Nephron (organoid): ENCODE measurements at regions not wholly inside any gene's neighbourhood (a gene's known extent, or its start where the extent isn't known, plus 50 kb on each side); places are given as distances from the start of the nearest gene placed in this dataset.
A peak's percentile ranks its signal among the peaks of the same experiment; 100 is the strongest.
"Not testable (repeated sequence)": the region's sequence is repeated elsewhere in the genome, so short reads cannot be mapped to it uniquely, and the experiment has no call there.

ENCODE experiments used
- H3K27ac Mint-ChIP-seq, 3 experiments: 2 replicates each; pipeline ENCODE4 v1.8.0; 2020; ENCODE audit warnings: mixed read lengths in 3 of 3, mild to moderate bottlenecking in 2 of 3, moderate library complexity in 1 of 3
- H3K27me3 Mint-ChIP-seq: 2 replicates; pipeline ENCODE4 v1.8.0; 2021; ENCODE audit warnings: low read depth, mild to moderate bottlenecking, moderate library complexity, mixed read lengths
- H3K36me3 Mint-ChIP-seq: 2 replicates; pipeline ENCODE4 v1.8.0; 2020; ENCODE audit warnings: low read depth, mixed read lengths
- H3K4me1 Mint-ChIP-seq: 2 replicates; pipeline ENCODE4 v1.8.0; 2020; ENCODE audit warnings: mixed read lengths
- H3K4me3 Mint-ChIP-seq, 3 experiments: 2 replicates each; pipeline ENCODE4 v1.8.0; 2020; ENCODE audit warnings: mild to moderate bottlenecking in 3 of 3, mixed read lengths in 3 of 3, moderate library complexity in 2 of 3
- H3K9me3 Mint-ChIP-seq: 2 replicates; pipeline ENCODE4 v1.8.0; 2020; ENCODE audit warnings: mixed read lengths
- CTCF ChIP-seq, 3 experiments: fragments of 200-600 bp; sonication (generic); IDR thresholded peaks; one replicate each; pipeline ENCODE4 v1.5.0; 2021; ENCODE audit warnings: antibody characterized with exemption in 3 of 3; ENCODE audit not compliant: unreplicated experiment in 3 of 3

- no peaks in the 10 kb centered on the region for H3K36me3 Mint-ChIP-seq
- H3K9me3 Mint-ChIP-seq = no peaks in the 10 kb centered on the region
- peak overlapping the region; percentile 16 to 54 (median 37) for H3K27ac Mint-ChIP-seq
- peaks cover 6% of the 10 kb centered on the region for H3K4me1 Mint-ChIP-seq
- TF ChIP-seq CTCF (IDR thresholded peaks at IDR 0.05; ENCODE audit: unreplicated experiment in 3 of 3) = no peak
- H3K4me3 Mint-ChIP-seq = no peak overlapping the region
- H3K27me3 Mint-ChIP-seq = no peaks in the 10 kb centered on the region
Measured at GRCh38 chr9:19895006-19895405, 106.2 kb upstream of the SLC24A2 start.

DNA sequence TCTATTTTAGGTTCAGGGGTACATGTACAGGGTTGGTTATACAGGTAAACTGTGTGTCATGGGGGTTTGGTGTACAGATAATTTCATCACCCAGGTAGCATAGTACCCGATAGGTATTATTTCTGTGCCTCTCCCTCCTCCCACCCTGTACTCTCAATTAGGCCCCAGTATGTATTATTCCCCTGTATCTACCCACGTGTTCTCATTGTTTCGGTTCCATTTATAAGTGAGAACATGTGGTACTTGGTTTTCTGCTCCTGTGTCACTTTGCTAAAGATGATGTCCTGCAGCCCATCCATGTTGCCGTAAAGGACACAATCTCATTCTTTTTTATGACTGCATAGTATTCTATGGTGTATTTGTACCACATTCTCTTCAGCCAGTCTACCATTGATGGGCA is 96.8 kb upstream of the SLC24A2 start:
- H3K36me3 Mint-ChIP-seq = no peaks in the 10 kb centered on the region
- no peaks in the 10 kb centered on the region for H3K27me3 Mint-ChIP-seq
- H3K9me3 Mint-ChIP-seq = peaks cover 3% of the 10 kb centered on the region

DNA sequence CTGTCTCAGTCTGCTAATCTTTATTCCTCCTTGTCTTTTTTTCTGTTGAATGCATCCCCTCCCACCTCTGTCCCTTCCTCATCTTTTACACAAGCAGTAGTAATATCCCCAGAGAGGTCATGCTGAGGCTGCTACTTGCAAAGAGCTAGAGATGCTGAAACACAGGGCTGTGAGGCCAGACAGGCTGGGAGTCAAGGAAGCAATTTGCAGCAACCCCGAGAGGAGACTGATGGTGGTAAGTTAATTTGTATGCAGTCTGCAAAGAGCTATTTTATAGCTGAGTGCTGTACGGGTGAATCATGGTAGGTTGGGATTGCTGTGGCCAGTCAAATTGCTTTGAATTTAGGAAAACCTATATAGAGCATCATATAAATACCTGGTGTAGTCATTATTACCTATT is 90.2 kb upstream of the SLC24A2 start:
- Mint-ChIP-seq H3K36me3 (no peaks in the 10 kb centered on the region), H3K27me3 (no peaks in the 10 kb centered on the region), H3K4me1 (peaks cover 17% of the 10 kb centered on the region), H3K27ac (no peak overlapping the region), H3K9me3 (peaks cover 3% of the 10 kb centered on the region), H3K4me3 (no peak overlapping the region)
- no peak for TF ChIP-seq CTCF (IDR thresholded peaks at IDR 0.05; ENCODE audit: unreplicated experiment in 3 of 3)

More for the DNA sequence above, 96.8 kb upstream of the SLC24A2 start:
- no peaks in the 10 kb centered on the region for H3K4me1 Mint-ChIP-seq
- no peak overlapping the region for H3K4me3 Mint-ChIP-seq
- TF ChIP-seq CTCF (IDR thresholded peaks at IDR 0.05; ENCODE audit: unreplicated experiment in 3 of 3) = no peak
- H3K27ac Mint-ChIP-seq = no peak overlapping the region

- Mint-ChIP-seq H3K27ac (no peak overlapping the region), H3K4me3 (no peak overlapping the region), H3K36me3 (no peaks in the 10 kb centered on the region), H3K27me3 (no peaks in the 10 kb centered on the region), H3K4me1 (peaks cover 17% of the 10 kb centered on the region), H3K9me3 (peaks cover 5% of the 10 kb centered on the region)
- no peak for TF ChIP-seq CTCF (IDR thresholded peaks at IDR 0.05; ENCODE audit: unreplicated experiment in 3 of 3)
Measured at GRCh38 chr9:19876569-19877316, 87.9 kb upstream of the SLC24A2 start.

- Mint-ChIP-seq H3K27me3 (no peaks in the 10 kb centered on the region), H3K27ac (peak overlapping the region in 1 of 3 experiments; percentile 40), H3K4me1 (peaks cover 17% of the 10 kb centered on the region), H3K9me3 (peaks cover 10% of the 10 kb centered on the region), H3K36me3 (peaks cover 4% of the 10 kb centered on the region), H3K4me3 (no peak overlapping the region)
- TF ChIP-seq CTCF (IDR thresholded peaks at IDR 0.05; ENCODE audit: unreplicated experiment in 3 of 3) = no peak
Measured at GRCh38 chr9:19875291-19875920, 86.6 kb upstream of the SLC24A2 start.

DNA sequence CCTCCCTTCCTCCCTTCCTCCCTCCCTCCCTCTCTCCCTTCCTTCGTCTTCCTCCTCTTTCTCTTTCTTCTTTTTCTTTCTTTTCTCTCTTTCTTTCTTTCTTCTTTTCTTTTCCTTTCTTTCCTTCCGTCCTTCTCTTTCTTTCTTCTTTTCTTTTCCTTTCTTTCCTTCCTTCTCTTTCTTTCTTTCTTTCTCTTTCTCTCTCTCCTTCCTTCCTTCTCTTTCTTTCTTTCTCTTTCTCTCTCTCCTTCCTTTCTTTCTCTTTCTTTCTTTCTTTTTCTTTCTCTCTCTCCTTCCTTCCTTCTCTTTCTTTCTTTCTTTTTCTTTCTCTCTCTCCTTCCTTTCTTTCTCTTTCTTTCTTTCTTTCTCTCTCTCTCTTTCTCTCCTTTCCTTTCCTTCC is 84.4 kb upstream of the SLC24A2 start:
- H3K27me3 Mint-ChIP-seq, H3K27ac Mint-ChIP-seq, H3K4me3 Mint-ChIP-seq, H3K36me3 Mint-ChIP-seq: not testable (repeated sequence)
- Mint-ChIP-seq H3K4me1 (peaks cover 17% of the 10 kb centered on the region), H3K9me3 (peaks cover 10% of the 10 kb centered on the region)
